EH (cell line): ENCODE measurements at regions not wholly inside any gene's neighbourhood (a gene's known extent, or its start where the extent isn't known, plus 50 kb on each side); places are given as distances from the start of the nearest gene placed in this dataset.

Experiments
- DNase-seq: peaks from one replicate; pipeline ENCODE4 v3.0.0-alpha.2; 2015; ENCODE audit warnings: low read depth

- DNase-seq: no peak
Observed at GRCh38 chr11:79742176-79742575, 301.3 kb upstream of the TENM4 start.

- no peak for DNase-seq
Observed at GRCh38 chr11:79739591-79739990, 298.8 kb upstream of the TENM4 start.

- no peak for DNase-seq
Observed at GRCh38 chr11:79727221-79727620, 286.4 kb upstream of the TENM4 start.

- DNase-seq: no peak
Observed at GRCh38 chr11:79720115-79720514, 279.3 kb upstream of the TENM4 start.

GRCh38 chr11:79708319-79708932, 267.6 kb upstream of the TENM4 start:
- DNase-seq: peak; percentile 44

- no peak for DNase-seq
Observed at GRCh38 chr11:79705648-79706047, 264.8 kb upstream of the TENM4 start.

- no peak for DNase-seq
Observed at GRCh38 chr11:79702303-79702702, 261.5 kb upstream of the TENM4 start.

- no peak for DNase-seq
Observed at GRCh38 chr11:79699246-79699645, 258.4 kb upstream of the TENM4 start.

GRCh38 chr11:79697905-79698304, 257.1 kb upstream of the TENM4 start:
- DNase-seq: no peak

GRCh38 chr11:79694368-79694767, 253.5 kb upstream of the TENM4 start:
- no peak for DNase-seq

- no peak for DNase-seq
Observed at GRCh38 chr11:79691445-79691844, 250.6 kb upstream of the TENM4 start.

- no peak for DNase-seq
Observed at GRCh38 chr11:79686703-79687419, 246.0 kb upstream of the TENM4 start.

- DNase-seq: no peak
Observed at GRCh38 chr11:79683930-79684329, 243.1 kb upstream of the TENM4 start.

GRCh38 chr11:79678780-79679452, 238.1 kb upstream of the TENM4 start:
- DNase-seq: no peak

- DNase-seq: no peak
Observed at GRCh38 chr11:79676396-79676795, 235.6 kb upstream of the TENM4 start.

GRCh38 chr11:79675081-79675480, 234.3 kb upstream of the TENM4 start:
- DNase-seq: no peak

GRCh38 chr11:79672786-79673185, 232.0 kb upstream of the TENM4 start:
- DNase-seq: no peak

- DNase-seq: no peak
Observed at GRCh38 chr11:79671401-79671800, 230.6 kb upstream of the TENM4 start.

GRCh38 chr11:79670882-79671281, 230.1 kb upstream of the TENM4 start:
- no peak for DNase-seq

- DNase-seq: no peak
Observed at GRCh38 chr11:79668575-79668974, 227.7 kb upstream of the TENM4 start.

- DNase-seq: no peak
Observed at GRCh38 chr11:79667380-79667779, 226.6 kb upstream of the TENM4 start.

GRCh38 chr11:79663017-79663416, 222.2 kb upstream of the TENM4 start:
- DNase-seq: no peak

GRCh38 chr11:79661373-79661772, 220.5 kb upstream of the TENM4 start:
- no peak for DNase-seq
